Epithelial cell of prostate (primary cell): ENCODE measurements at regions not wholly inside any gene's neighbourhood (a gene's known extent, or its start where the extent isn't known, plus 50 kb on each side); places are given as distances from the start of the nearest gene placed in this dataset.

ENCODE experiments used
- DNase-seq: peaks from one replicate; pipeline ENCODE4 v3.0.0-alpha.2; 2011; ENCODE audit warnings: low read depth, low spot score
- H3K27ac ChIP-seq: fragments of 450-650 bp; 2 replicates; pipeline ENCODE4 v1.5.1; 2017; ENCODE audit warnings: mild to moderate bottlenecking

DNA sequence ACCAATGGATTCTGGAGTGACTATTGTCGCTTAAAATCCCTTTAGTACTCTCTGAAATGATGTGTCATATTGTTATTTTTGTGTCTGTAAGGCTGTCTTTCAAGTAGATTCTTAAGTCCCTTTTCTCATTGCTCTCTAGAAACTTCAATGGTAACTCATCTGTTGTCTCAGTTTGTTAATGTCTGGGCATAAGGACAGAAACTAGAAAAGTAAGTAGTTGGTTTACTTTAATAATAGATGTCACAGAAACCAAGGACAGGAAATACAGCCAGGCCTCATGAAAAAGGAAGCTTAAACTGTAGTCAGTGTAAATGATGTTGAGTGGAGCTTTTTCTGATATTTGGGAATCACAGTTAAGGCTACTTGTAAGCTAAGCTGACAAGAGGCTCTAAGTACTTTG is 730.2 kb upstream of the DPPA4 start:
- no peak overlapping the region for H3K27ac ChIP-seq
- no peak for DNase-seq

DNA sequence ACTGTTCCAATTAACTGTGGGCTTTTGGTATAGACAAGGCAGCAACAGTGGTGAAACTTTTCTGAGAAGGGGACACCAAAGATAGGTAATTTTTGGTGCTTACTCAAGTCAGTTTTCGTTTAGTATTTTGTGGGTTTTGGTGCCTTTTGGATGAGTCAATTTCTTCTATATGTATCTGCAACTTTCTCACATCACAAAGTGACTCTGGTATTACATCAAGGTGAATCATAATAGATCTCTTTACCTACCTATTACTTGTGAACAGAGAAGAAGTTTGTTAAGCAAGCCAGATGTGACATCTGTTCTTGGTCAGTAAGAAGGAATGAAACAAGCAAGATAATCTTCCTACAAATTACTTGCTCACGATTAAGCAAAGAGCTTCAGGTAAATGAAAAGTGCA is 732.4 kb upstream of the DPPA4 start:
- no peak overlapping the region for H3K27ac ChIP-seq
- peak; percentile 0 for DNase-seq

DNA sequence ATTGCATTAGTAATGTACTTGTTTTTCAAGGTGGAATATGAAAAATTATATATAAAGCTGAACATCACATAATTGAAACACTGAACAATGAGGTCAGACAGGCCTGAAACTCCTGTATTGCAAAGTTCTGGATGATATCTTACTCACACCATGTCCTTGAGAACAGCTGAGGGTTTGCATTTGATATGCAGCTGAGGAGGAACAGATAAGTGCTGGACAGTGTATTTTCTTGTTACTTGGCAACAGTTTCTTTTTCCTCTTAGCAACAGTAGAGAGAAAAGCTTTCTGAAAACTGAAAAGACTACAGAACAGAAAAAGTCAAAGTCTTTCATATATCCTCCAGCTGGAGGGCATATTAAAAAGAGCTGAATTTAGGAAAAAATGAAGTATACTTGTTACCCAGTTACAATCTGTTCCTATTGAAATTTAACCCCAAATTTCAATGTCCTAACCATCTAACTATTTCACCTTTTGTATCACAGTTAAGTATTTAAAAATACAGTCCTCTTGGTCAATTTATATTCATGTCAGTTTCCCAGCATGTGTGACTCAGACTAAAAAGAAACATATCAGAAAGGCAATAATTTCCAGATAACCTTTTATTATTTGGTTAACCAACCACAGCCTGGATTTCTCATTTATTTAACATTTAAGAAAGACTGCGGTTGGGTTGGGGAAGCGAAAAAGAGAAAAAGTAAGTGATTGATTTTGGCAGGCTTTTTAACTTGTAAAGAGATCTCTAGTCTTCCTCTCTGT is 733.0 kb upstream of the DPPA4 start:
- no peak for DNase-seq
- no peak overlapping the region for H3K27ac ChIP-seq

DNA sequence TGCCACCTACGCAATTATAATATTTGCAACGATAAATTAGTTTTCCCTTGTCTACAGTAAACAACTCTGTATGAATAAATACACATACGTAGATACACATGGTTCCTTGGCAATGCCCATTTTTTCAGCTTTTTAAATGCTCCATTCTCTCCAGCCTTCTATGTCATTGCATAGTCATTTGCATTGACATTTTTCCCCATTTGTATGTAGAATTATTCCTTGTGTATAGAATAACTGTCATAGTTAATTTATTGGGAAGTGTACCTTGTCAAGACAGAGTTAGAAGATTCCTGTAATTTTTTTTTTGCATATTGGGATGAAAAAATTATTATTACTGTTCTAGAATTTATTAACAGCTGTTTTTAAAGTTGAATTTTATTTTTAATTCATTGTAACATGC is 736.7 kb upstream of the DPPA4 start:
- no peak overlapping the region for H3K27ac ChIP-seq
- no peak for DNase-seq

DNA sequence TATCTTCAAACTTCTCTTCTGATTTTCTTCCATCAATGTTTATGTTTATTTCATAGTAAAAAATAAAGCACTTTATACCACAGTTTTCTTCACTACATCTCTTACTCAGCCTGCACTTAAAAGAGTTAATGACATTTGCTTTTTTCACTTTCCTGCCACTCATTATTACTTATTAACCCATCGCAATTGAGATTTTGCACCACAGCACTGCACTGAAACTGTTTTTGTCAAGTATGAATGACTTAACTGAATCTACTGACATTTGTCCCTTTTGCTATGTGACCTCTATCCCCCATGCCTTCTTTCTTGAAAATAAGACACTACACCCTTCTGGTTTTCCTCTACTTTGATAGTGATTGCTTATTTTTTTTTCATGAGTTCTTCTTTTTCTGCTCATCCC is 739.7 kb upstream of the DPPA4 start:
- DNase-seq: no peak
- H3K27ac ChIP-seq: no peak overlapping the region

DNA sequence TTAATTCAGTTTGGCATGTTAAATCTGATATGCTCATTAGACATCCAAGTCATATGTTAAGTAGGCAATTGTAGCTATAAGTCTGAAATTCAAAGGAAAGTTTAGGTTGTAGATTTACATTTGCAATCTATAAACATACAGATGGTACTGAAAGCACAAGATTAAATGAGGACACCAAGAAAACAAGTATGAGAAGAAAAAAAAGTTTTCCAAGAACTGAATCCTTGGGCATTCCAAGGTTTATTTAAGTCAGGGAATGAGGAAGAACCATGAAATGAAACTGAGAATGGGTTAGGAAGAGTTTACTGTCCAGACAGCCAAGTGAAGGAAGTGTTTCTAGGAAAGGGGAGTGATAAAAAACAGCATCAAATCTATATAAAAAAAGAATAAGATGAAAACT is 756.1 kb upstream of the DPPA4 start:
- H3K27ac ChIP-seq: no peak overlapping the region
- no peak for DNase-seq

DNA sequence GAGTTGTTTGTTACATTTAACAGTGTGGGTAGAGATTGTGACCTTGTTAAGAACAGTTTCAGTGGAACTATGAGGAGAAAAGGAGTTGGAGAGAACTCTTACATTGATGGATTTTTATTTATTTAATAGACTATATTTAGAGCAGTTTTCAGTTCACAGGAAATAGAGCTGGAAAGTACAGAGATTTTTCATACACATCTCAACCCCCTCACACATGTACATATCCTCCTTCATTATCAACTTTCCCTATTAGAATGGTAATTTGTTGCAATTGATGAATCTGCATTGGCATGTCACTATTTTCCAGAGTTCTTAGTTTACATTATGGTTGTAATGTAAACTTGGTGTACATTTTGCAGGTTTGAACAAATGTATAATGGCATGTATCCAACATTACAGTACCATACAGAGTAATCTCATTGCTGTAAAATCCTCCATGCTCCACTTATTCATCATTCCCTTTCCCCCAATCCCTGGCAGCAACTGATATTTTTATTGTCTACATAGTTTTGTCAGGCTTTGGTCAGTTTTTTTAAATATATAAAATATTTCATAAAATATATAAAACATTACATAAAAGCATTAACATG is 756.6 kb upstream of the DPPA4 start:
- no peak overlapping the region for H3K27ac ChIP-seq
- DNase-seq: no peak

DNA sequence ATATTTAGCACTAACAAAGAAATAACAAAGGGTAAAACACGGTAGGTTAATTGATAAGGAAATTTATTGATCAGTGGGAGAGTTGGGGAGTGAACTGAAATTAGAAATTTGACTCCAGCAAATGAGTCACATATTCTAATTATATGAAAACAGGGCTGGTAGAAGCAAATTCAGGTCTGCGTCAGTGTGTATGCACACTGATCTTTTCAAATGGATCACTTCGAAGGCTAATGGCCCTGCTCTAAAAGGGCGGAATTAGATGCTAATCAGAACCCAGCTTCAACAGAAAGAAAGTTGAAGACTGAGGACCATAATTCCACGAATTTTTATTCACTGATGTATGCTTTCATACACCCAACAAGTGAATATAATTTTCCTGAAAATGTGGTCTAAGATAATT is 762.4 kb upstream of the DPPA4 start:
- DNase-seq: no peak

DNA sequence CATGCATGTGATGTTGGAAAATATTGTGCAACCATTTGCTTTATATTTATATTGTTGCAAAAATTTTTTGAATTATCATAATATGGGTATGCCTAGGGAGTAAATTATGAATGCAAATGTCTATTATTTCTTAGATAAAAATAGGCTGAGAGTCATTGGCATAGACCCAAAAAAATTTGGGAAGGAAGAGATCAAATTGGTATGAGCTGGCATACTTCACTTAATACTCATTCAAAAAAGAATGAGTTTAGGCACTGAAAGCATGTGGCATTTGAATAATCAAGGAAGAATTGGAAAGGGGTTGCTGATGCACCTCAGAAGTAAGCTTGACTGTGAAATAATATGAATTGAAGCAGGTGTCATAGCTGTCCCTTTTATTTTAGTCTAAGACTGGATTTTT is 764.0 kb upstream of the DPPA4 start:
- H3K27ac ChIP-seq: no peak overlapping the region
- DNase-seq: no peak

More for the DNA sequence above, 762.4 kb upstream of the DPPA4 start:
- H3K27ac ChIP-seq: no peak overlapping the region

DNA sequence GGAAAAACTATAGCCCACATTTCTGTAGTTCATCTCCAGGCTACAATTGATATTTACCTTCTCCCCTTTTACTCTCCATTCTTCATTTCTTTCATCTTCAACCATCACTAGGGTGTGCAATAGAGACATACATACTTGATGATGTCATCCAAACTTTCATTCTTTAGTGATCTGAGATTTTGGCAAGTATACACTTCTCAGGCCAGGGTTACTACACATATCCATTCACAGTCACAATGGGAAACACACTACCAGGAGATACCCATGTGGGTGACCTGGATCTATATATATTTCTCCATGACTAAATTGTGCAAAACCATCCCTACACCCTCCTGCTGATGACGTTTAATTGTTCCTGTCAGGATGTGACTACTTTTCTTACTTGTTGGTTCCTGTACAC is 769.5 kb upstream of the DPPA4 start:
- DNase-seq: no peak
- H3K27ac ChIP-seq: no peak overlapping the region

DNA sequence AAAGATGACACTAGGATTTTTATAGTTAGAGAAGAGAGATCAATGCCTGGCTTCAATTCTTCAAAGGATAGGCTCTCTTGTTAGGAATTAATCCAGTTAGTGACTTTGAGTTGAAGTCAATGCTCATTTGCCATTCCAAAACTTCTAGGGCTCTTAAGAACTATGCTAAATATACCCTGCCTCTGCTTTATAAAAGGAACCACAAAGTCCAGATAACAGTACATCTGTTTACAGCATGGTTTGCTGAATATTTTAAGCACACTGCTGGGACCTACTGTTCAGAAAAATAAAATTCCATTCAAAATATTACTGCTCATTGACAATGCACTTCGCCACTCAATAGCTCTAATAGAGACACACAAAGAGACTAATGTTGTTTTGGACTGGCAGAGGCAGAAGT is 786.6 kb upstream of the DPPA4 start:
- H3K27ac ChIP-seq: no peak overlapping the region
- DNase-seq: no peak

DNA sequence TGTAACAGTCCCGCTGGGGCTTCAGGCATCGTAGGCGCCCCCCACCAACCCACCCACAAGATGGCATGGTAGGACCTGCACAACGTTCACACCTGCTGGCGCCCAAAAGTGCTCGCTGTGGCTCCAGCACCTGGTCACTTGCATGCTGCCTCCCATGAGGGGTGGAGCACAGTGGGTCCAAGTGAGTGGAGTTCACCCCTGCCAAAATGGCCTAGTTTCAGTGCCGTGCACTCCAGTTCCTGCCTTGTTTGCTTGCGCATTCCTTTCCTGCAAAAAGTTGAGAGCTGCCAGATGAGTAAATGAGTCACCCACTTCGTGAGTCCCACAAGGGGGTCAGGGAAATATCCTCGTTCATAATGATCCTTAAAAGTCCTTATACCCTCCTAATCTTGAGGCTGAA is 788.7 kb upstream of the DPPA4 start:
- no peak for DNase-seq
- H3K27ac ChIP-seq: no peak overlapping the region

DNA sequence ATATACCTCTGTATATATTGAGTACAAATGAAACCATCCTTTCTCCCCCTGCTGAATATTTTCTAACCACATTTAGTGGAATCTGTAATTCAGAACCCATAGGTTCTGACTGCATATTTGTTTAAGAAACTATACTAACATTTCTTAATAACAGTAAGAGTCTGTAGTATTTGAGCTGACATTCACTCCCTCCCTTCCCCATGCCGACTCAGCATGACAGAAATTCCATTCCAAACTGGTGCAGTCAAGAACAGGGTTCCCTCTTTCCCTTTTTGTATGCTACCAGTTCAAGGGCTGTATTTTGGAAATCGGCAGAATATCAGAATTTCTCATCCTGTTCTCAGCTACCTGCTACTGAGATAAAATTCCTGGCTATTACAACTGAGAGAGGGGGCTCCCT is 796.6 kb upstream of the DPPA4 start:
- no peak overlapping the region for H3K27ac ChIP-seq
- DNase-seq: no peak

DNA sequence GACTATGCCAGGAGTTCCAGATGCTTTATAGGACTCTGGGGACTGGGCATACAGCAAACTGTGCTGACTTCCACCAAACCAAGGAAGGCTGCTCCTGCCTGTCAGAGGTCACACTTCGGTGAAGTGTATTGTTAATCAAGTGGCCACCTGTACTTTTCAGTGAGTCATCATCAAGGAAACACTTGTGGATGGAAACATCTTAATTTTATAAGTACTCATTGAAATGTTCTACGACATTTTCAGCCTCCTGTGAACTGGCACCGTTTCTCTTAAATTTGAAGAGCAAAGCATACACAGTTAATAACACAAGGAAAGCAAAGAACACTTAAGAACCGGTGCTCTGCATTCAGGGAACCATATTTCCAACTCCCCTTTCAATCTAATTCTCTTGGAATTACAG is 801.7 kb upstream of the DPPA4 start:
- no peak for DNase-seq
- no peak overlapping the region for H3K27ac ChIP-seq

DNA sequence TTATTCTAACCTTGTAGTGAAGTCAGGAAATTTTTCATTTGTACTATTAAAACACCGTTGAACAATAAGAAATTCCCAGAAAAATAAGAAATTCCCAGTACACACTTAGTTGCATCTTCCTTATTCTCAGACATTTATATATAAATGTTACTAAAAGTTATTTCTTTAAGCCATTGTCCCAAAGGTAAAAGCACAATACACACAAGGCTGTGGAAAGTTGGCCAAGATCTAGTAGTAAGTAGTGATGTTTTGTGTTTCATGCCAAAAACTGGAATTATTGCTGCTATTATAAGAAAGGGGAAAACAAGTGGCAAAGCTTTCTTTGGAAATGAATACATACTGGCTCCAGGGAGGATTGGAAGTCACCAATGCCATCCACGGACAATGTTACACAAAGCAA is 802.5 kb upstream of the DPPA4 start:
- no peak overlapping the region for H3K27ac ChIP-seq
- no peak for DNase-seq

DNA sequence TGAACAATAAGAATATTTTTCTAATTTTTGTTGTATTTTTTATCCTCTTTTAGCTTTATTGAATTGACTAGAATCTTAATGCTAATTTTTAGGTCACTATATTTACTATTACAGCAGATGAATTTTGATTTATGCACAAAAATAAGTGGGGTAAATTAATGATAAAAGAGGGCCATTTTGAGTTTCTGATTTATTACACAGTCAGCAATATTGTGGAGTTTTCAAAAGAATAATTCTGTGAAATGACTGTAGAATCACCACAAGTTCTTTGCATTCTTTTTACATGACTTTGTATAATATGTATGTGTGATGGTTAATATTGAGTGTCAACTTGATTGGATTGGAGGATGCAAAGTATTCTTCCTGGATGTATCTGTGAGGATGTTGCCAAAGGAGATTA is 812.4 kb upstream of the DPPA4 start:
- DNase-seq: no peak
- no peak overlapping the region for H3K27ac ChIP-seq

DNA sequence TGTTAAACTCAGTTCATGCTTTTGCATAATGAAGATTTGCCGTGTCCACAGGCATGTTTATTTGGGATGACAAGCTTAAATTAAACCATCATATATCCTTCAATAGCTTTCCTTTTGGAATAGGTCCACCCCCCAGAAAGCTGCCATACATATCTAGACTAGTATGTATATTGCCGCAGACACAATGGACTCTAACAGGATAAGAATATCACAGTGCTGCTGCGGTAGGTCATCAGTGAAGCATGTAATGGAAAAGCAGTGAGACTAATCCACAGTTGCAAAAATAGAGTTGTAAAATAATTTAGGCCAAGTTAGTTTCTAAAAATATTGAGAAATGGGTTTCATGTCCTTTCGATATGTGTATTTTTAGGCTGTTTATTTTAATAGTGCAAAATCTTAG is 819.9 kb upstream of the DPPA4 start:
- no peak for DNase-seq
- H3K27ac ChIP-seq: no peak overlapping the region

DNA sequence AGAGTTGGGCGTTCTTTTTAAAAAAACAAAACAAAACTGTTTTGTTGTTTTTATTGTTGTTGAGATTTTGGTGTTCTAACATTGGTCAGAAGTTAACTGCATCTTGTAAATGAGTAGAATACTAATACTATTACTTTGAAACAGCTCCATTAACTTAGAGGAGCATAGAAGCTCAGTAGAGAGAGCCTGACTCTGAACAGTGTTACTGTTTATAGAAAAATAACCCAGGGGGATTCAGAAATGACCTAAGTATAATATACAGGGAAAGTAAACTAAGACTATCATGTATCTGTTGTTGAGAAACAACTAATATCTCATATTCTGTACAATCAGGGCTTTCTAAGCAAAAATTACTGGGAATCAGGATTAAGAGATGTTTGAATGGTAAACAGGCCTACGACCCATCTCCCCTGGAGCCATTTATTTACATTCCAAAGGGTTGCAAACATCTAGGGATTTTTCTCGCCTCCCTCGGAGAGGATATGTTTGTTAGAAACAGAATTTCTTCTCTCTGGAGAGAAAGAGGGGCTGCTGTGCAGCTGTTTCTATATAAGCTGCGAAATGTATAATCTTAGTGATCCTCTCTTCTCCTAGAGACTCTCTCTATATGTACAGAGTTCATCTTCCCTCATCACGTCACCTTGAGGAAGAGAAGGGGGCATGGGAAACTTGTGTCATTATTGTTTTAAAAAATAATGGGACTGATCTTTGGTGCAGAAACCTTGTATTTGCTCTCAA is 827.5 kb upstream of the DPPA4 start:
- no peak for DNase-seq
- H3K27ac ChIP-seq: no peak overlapping the region

DNA sequence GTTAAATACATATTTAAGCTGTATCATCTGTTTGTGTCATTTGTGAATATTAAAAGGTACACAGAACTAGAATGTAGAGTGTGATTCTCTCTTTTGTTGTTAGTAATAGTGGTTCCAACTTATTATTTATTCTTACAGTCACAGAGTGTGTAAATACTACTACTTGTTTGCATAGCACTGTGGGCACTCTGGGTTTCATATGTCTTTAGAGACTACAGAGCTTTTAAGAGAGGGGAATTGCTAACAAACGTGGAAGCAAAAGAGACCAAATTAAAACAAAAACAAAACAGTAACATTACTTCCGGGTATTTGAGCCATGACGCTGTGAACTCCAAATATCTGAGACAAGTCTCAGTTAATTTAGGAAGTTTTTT is 828.0 kb upstream of the DPPA4 start:
- DNase-seq: no peak
- H3K27ac ChIP-seq: no peak overlapping the region

DNA sequence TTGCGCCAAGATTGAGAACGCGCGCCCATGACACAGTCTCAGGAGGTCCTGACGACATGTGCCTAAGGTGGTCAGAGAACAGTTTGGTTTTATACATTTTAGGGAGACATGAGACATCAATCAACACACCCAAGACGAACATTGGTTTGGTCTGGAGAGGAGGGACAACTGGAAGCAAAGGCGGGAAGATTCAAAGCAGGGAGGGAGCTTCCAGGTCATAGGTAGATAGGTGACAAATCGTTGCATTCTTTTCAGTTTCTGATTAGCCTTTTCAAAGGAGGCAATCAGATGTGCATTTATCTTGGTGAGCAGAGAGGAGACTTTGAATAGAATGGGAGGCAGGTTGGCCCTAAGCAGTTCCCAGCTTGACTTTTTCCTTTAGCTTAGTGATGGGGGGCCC is 828.4 kb upstream of the DPPA4 start:
- DNase-seq: no peak

DNA sequence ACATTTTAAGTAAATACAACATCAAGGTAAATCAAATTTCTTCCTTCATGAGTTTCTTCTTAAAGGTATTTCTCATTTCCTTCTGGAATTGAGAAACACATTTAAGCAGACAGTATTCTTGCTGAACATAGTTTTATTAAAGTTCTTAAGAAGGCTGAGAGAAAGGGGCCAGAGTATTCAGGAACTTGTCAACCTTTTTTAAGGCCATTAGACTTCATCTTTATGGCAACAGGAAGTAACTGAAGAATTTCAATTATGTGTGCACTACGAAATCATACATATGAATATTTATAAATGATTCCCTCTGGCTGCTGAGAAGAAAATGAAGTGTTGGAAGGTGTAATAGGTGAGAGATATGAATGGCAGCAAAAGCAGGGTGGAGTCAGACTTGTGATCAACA is 829.4 kb upstream of the DPPA4 start:
- DNase-seq: no peak
- no peak overlapping the region for H3K27ac ChIP-seq

More for the DNA sequence above, 828.4 kb upstream of the DPPA4 start:
- H3K27ac ChIP-seq: no peak overlapping the region

DNA sequence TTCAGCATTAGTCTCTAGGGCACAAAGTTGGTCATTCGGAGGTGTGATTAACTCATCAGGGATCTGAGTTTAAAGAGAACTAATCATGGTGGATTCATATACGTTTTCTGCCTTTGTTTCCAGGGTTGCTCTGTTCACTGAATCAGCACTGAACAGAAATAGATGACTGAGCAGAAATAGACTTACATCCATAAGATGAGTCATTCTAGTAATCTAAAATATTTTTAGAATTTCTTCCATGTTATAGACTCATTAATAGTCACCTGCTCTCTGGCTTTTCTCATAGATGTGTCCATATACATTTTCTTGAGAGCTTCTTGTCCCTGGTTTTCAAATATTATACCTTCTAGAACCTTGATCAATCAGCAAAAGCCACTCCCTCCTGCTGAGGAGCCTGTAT is 837.6 kb upstream of the DPPA4 start:
- H3K27ac ChIP-seq: no peak overlapping the region
- DNase-seq: no peak
